Dedifferentiated amniotic fluid mesenchymal stem cell (primary cell): ENCODE measurements at regions not wholly inside any gene's neighbourhood (a gene's known extent, or its start where the extent isn't known, plus 50 kb on each side); places are given as distances from the start of the nearest gene placed in this dataset.
"Not testable (repeated sequence)": the region's sequence is repeated elsewhere in the genome, so short reads cannot be mapped to it uniquely, and the experiment has no call there.

Experiments used
- DNase-seq: peaks from one replicate; pipeline ENCODE4 v3.0.0-alpha.2; 2016; ENCODE audit errors: extremely low spot score

DNA sequence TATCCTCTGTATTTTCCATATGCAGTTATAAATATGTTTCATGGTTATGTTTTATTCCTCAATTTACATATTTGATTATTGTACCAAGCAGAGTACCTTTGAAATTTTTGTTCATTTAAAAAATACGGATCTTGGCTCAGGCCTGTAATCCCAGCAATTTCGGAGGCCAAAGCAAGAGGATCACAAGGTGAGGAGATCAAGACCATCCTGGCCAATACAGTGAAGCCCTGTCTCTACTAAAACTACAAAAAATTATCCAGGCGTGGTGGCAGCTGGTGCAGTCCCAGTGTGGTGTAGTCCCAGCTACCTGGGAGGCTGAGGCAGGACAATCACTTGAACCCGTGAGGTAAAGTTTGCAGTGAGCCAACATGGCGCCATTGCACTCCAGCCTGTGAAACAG lies 251.2 kb upstream of the TPTE start:
- not testable (repeated sequence) for DNase-seq

DNA sequence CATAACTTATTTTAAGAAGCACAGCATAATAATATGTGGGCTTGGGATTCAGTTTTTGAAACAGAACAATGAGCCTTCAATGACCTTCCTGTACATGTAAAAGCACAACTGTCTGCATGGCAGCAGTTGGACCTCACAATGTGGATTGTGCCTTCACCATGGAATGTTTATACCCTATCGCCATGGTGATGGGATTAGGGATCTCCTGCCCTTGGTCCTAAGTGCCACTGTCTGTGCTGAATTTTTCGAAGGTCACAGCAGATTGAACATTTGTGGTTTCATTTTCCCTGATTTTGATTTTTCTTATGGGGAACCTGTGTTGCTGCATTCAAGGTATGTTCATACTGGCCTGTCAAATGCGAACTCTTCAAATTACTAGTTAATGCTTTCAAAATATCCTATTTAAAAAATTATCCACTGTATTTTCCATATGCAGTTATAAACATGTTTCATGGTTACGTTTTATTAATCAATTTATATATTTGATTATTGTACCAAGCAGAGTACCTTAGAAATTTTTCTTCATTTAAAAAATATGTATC lies 249.6 kb upstream of the TPTE start:
- not testable (repeated sequence) for DNase-seq

DNA sequence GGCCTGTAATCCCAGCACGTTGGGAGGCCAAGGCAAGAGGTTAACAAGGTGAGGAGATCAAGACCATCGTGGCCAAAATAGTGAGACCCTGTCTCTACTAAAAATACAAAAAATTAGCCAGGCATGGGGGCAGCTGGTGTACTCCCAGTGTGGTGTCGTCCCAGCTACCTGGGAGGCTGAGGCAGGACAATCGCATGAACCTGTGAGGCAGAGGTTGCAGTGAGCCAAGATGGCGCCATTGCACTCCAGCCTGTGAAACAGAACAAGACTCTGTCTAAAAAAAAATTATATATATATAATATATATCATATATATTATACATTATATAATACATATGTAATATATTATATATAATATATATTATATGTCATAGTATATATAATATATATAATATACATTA lies 249.2 kb upstream of the TPTE start:
- DNase-seq = no peak

DNA sequence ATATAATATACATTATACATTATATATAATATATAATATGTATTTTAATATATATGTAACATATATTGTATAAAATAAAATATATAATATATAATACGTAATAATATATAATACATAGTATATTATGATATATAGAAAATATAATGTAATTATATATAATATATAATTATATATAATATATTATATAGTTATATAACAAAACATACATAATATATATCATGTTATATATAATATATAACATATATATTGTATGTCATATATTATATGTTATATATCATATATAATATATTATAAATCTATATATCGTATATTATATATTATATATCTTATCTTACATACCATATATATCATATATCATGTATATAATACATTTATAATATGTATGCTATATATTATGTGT lies 248.2 kb upstream of the TPTE start:
- no peak for DNase-seq

DNA sequence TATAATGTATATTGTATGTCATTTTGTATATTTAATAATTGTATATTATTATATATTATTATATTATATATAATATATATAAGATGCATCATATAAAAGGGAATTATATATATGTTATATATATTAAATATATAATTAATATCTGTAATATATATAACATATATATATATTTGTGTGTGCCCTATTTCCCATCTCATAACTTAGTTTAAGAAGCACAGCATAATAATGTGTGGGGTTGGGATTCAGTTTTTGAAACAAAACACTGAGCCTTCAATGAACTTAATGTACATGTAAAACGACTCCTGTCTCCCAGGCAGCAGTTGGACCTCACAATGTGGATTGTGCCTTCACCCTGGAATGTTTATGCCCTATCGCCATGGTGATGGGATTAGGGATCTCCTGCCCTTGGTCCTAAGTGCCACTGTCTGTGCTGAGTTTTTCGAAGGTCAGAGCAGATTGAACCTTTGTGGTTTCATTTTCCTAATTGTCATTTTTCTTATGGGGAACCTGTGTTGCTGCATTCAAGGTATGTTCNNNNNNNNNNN lies 247.5 kb upstream of the TPTE start:
- peak; percentile 14 for DNase-seq
